Liver (tissue), 8 donors: ENCODE measurements at regions not wholly inside any gene's neighbourhood (a gene's known extent, or its start where the extent isn't known, plus 50 kb on each side); places are given as distances from the start of the nearest gene placed in this dataset.

Source experiments
- DNase-seq: peaks from one replicate; pipeline ENCODE4 v3.0.0-alpha.2; 2017; ENCODE audit warnings: low spot score
- H3K27ac ChIP-seq, 2 donors: one replicate each; pipeline ENCODE4 v1.7.0; 2013; ENCODE audit warnings: inconsistent platforms in 2 of 2, low read length in 2 of 2, control low read depth in 1 of 2, low read depth in 1 of 2, mild to moderate bottlenecking in 1 of 2
- H3K27me3 ChIP-seq, 4 donors: one replicate each; pipeline versions ENCODE4 v1.6.1 to v1.7.0; 2013; ENCODE audit warnings: low read length in 3 of 4, inconsistent platforms in 1 of 4, mild to moderate bottlenecking in 1 of 4, moderate library complexity in 1 of 4; ENCODE audit not compliant: control insufficient read depth in 4 of 4, insufficient read depth in 4 of 4
- H3K36me3 ChIP-seq, 4 donors: one replicate each; pipeline versions ENCODE4 v1.6.1 to v1.7.0; 2013; ENCODE audit warnings: low read length in 3 of 4, mild to moderate bottlenecking in 3 of 4, low read depth in 1 of 4, moderate library complexity in 1 of 4; ENCODE audit not compliant: control insufficient read depth in 4 of 4, insufficient read depth in 3 of 4
- H3K4me1 ChIP-seq, 4 donors: one replicate each; pipeline versions ENCODE4 v1.6.1 to v1.7.0; 2013; ENCODE audit warnings: low read length in 3 of 4, mild to moderate bottlenecking in 3 of 4, moderate library complexity in 1 of 4; ENCODE audit not compliant: control insufficient read depth in 4 of 4, insufficient read depth in 4 of 4
- H3K4me3 ChIP-seq, 3 donors: one replicate each; pipeline versions ENCODE4 v1.6.1 to v1.7.0; 2013; ENCODE audit warnings: low read length in 3 of 3, control low read depth in 1 of 3, low read depth in 1 of 3, mild to moderate bottlenecking in 1 of 3
- H3K9ac ChIP-seq, 2 donors: one replicate each; pipeline ENCODE4 v1.7.0; 2013; ENCODE audit warnings: low read length in 2 of 2, mild to moderate bottlenecking in 2 of 2, moderate library complexity in 2 of 2, control low read depth in 1 of 2, low read depth in 1 of 2
- H3K9me3 ChIP-seq, 4 donors: one replicate each; pipeline versions ENCODE4 v1.6.1 to v1.7.0; 2013; ENCODE audit warnings: low read length in 3 of 4; ENCODE audit not compliant: control insufficient read depth in 4 of 4
- EGR1 ChIP-seq, 2 donors: IDR thresholded peaks; 2 replicates each; pipeline ENCODE4 v1.6.1; 2016 to 2018; ENCODE audit warnings: antibody characterized with exemption in 2 of 2, low read depth in 2 of 2
- FOXA1 ChIP-seq: IDR thresholded peaks from 2 replicates; pipeline ENCODE4 v1.6.1; 2016; ENCODE audit warnings: antibody characterized with exemption
- FOXA2 ChIP-seq: IDR thresholded peaks from 2 replicates; pipeline ENCODE4 v1.6.1; 2016; ENCODE audit warnings: antibody characterized with exemption
- GABPA ChIP-seq, 2 donors: IDR thresholded peaks in 1 of 2; conservative IDR thresholded peaks in 1 of 2; 2 replicates each; pipeline ENCODE4 v1.6.1; 2016; ENCODE audit warnings: antibody characterized with exemption in 2 of 2, mild to moderate bottlenecking in 1 of 2, moderate library complexity in 1 of 2
- HNF4A ChIP-seq, 2 donors: conservative IDR thresholded peaks; 2 replicates each; pipeline ENCODE4 v1.6.1; 2016; ENCODE audit warnings: antibody characterized with exemption in 2 of 2, mild to moderate bottlenecking in 2 of 2
- HNF4G ChIP-seq: IDR thresholded peaks from 2 replicates; pipeline ENCODE4 v1.6.1; 2016; ENCODE audit warnings: antibody characterized with exemption
- JUND ChIP-seq, 2 donors: IDR thresholded peaks; 2 replicates each; pipeline ENCODE4 v1.6.1; 2016; ENCODE audit warnings: antibody characterized with exemption in 2 of 2
- NR2F2 ChIP-seq: IDR thresholded peaks from 2 replicates; pipeline ENCODE4 v1.6.1; 2016; ENCODE audit warnings: antibody characterized with exemption
- RAD21 ChIP-seq, 2 donors: IDR thresholded peaks; 2 replicates each; pipeline ENCODE4 v1.6.1; 2016; ENCODE audit warnings: antibody characterized with exemption in 2 of 2, mild to moderate bottlenecking in 2 of 2
- RXRA ChIP-seq, 2 donors: IDR thresholded peaks; 2 replicates each; pipeline ENCODE4 v1.6.1; 2017 to 2018; ENCODE audit warnings: antibody characterized with exemption in 2 of 2, mild to moderate bottlenecking in 1 of 2
- SP1 ChIP-seq: IDR thresholded peaks from 2 replicates; pipeline ENCODE4 v1.6.1; 2018; ENCODE audit warnings: antibody characterized with exemption, mild to moderate bottlenecking
- TAF1 ChIP-seq: conservative IDR thresholded peaks from 2 replicates; pipeline ENCODE4 v1.6.1; 2016; ENCODE audit warnings: antibody characterized with exemption, mild to moderate bottlenecking
- YY1 ChIP-seq: IDR thresholded peaks from 2 replicates; pipeline ENCODE4 v1.6.1; 2016; ENCODE audit warnings: antibody characterized with exemption, mild to moderate bottlenecking
- WGBS: extraction: QIAGEN DNeasy Blood & Tissue Kit; methylation state at CpG from one replicate; pipeline ENCODE4 v1.1.7; 2013; 5-methylcytosine and 5-hydroxymethylcytosine counted together
- TF ChIP-seq, protein P1 (sequence below): fragments of 150-350 bp; IDR thresholded peaks from 2 replicates; pipeline ENCODE4 v1.5.1; 2017; ENCODE audit warnings: improper control_type of control experiment, low read depth, low read length; ENCODE audit not compliant: missing input control
- TF ChIP-seq, protein P2 (sequence below): IDR thresholded peaks from 2 replicates; pipeline ENCODE4 v1.6.1; 2016; ENCODE audit warnings: antibody characterized with exemption
- TF ChIP-seq, protein P3 (sequence below): IDR thresholded peaks from 2 replicates; pipeline ENCODE4 v1.6.1; 2016; ENCODE audit warnings: antibody characterized with exemption
- TF ChIP-seq, protein P4 (sequence below): IDR thresholded peaks from 2 replicates; pipeline ENCODE4 v1.6.1; 2016; ENCODE audit warnings: antibody characterized with exemption, mild to moderate bottlenecking
- TF ChIP-seq, protein P5 (sequence below): IDR thresholded peaks from 2 replicates; pipeline ENCODE4 v1.6.1; 2016; ENCODE audit warnings: antibody characterized with exemption
- donor health status: healthy.
- donor health status: healthy.
- donor health status: healthy.
- donor health status: healthy.
- donor health status: healthy.

DNA sequence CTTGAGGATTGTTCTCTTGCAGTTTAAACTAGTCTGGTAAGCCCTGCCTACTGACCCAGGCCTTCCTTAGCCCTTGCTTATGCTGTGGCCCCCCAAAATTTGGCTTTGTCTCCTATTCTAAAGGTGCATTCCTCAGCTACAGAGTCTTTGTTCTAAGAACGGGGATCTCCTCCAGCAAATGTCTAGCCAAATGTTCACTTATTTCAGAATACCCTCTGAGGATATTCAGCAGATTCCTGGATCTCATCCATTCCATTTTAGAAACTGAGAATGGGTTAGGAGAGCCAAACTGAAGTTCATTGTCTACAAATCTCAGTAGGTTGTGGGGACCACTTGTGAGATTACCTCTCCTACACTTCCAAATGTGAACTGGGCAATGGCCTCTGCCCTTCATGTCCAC lies 164.2 kb upstream of the ARG1 start:
- Histone ChIP-seq H3K9me3 (no peaks in the 10 kb centered on the region), H3K9ac (no peak overlapping the region), H3K4me1 (no peaks in the 10 kb centered on the region), H3K27ac (no peak overlapping the region), H3K27me3 (no peaks in the 10 kb centered on the region), H3K4me3 (no peak overlapping the region), H3K36me3 (no peaks in the 10 kb centered on the region)
- DNase-seq: no peak
- 97% methylated on average over 1 of the region's 1 CpG for WGBS
- TF ChIP-seq, protein P1, sequence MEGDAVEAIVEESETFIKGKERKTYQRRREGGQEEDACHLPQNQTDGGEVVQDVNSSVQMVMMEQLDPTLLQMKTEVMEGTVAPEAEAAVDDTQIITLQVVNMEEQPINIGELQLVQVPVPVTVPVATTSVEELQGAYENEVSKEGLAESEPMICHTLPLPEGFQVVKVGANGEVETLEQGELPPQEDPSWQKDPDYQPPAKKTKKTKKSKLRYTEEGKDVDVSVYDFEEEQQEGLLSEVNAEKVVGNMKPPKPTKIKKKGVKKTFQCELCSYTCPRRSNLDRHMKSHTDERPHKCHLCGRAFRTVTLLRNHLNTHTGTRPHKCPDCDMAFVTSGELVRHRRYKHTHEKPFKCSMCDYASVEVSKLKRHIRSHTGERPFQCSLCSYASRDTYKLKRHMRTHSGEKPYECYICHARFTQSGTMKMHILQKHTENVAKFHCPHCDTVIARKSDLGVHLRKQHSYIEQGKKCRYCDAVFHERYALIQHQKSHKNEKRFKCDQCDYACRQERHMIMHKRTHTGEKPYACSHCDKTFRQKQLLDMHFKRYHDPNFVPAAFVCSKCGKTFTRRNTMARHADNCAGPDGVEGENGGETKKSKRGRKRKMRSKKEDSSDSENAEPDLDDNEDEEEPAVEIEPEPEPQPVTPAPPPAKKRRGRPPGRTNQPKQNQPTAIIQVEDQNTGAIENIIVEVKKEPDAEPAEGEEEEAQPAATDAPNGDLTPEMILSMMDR: no peak
- TF ChIP-seq FOXA1: no peak
- TF ChIP-seq EGR1 (IDR thresholded peaks at IDR 0.05; ENCODE audit: low read depth in 2 of 2): no peak
- TF ChIP-seq, protein P2, sequence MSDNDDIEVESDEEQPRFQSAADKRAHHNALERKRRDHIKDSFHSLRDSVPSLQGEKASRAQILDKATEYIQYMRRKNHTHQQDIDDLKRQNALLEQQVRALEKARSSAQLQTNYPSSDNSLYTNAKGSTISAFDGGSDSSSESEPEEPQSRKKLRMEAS: no peak
- TF ChIP-seq, protein P3, sequence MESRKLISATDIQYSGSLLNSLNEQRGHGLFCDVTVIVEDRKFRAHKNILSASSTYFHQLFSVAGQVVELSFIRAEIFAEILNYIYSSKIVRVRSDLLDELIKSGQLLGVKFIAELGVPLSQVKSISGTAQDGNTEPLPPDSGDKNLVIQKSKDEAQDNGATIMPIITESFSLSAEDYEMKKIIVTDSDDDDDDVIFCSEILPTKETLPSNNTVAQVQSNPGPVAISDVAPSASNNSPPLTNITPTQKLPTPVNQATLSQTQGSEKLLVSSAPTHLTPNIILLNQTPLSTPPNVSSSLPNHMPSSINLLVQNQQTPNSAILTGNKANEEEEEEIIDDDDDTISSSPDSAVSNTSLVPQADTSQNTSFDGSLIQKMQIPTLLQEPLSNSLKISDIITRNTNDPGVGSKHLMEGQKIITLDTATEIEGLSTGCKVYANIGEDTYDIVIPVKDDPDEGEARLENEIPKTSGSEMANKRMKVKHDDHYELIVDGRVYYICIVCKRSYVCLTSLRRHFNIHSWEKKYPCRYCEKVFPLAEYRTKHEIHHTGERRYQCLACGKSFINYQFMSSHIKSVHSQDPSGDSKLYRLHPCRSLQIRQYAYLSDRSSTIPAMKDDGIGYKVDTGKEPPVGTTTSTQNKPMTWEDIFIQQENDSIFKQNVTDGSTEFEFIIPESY: no peak
- TF ChIP-seq HNF4A (conservative IDR thresholded peaks at IDR 0.05): no peak
- no peak for TF ChIP-seq RAD21 (IDR thresholded peaks at IDR 0.05)
- TF ChIP-seq, protein P4, sequence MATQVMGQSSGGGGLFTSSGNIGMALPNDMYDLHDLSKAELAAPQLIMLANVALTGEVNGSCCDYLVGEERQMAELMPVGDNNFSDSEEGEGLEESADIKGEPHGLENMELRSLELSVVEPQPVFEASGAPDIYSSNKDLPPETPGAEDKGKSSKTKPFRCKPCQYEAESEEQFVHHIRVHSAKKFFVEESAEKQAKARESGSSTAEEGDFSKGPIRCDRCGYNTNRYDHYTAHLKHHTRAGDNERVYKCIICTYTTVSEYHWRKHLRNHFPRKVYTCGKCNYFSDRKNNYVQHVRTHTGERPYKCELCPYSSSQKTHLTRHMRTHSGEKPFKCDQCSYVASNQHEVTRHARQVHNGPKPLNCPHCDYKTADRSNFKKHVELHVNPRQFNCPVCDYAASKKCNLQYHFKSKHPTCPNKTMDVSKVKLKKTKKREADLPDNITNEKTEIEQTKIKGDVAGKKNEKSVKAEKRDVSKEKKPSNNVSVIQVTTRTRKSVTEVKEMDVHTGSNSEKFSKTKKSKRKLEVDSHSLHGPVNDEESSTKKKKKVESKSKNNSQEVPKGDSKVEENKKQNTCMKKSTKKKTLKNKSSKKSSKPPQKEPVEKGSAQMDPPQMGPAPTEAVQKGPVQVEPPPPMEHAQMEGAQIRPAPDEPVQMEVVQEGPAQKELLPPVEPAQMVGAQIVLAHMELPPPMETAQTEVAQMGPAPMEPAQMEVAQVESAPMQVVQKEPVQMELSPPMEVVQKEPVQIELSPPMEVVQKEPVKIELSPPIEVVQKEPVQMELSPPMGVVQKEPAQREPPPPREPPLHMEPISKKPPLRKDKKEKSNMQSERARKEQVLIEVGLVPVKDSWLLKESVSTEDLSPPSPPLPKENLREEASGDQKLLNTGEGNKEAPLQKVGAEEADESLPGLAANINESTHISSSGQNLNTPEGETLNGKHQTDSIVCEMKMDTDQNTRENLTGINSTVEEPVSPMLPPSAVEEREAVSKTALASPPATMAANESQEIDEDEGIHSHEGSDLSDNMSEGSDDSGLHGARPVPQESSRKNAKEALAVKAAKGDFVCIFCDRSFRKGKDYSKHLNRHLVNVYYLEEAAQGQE: no peak
- no peak for TF ChIP-seq YY1
- TF ChIP-seq SP1: no peak
- no peak for TF ChIP-seq FOXA2
- TF ChIP-seq, protein P5, sequence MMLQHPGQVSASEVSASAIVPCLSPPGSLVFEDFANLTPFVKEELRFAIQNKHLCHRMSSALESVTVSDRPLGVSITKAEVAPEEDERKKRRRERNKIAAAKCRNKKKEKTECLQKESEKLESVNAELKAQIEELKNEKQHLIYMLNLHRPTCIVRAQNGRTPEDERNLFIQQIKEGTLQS: no peak
- TF ChIP-seq JUND (IDR thresholded peaks at IDR 0.05): no peak
- TF ChIP-seq TAF1: no peak
- no peak for TF ChIP-seq NR2F2
- no peak for TF ChIP-seq HNF4G
- TF ChIP-seq GABPA (IDR thresholded peaks at IDR 0.05 in 1 of 2, conservative IDR thresholded peaks at IDR 0.05 in 1 of 2): no peak
- TF ChIP-seq RXRA (IDR thresholded peaks at IDR 0.05): no peak

DNA sequence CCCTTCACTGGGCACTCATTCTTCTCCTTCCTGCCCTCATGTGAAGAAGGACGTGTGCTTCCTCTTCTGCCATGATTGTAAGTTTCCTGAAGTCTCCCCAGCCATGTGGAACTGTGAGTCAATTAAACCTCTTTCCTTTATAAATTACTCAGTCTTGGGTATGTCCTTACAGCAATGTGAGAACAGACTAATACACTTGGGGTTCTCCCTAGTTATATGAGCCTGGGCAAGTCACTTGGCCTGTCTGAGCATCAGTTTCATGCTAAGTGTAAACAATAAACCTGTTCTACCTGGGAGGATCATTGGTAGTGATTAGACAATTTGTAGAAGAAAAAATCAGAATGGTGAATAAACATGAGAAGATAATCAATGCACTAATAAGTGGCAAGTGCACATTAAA lies 162.2 kb upstream of the ARG1 start:
- H3K4me3 ChIP-seq: no peak overlapping the region
- H3K4me1 ChIP-seq: no peaks in the 10 kb centered on the region
- no peaks in the 10 kb centered on the region for H3K9me3 ChIP-seq
- H3K36me3 ChIP-seq: no peaks in the 10 kb centered on the region
- no peak overlapping the region for H3K27ac ChIP-seq
- no peak for DNase-seq
- WGBS: 88% methylated on average over 1 of the region's 1 CpG
- H3K27me3 ChIP-seq: no peaks in the 10 kb centered on the region
- no peak overlapping the region for H3K9ac ChIP-seq
- no peak for TF ChIP-seq RXRA (IDR thresholded peaks at IDR 0.05)
- TF ChIP-seq HNF4G: no peak
- no peak for TF ChIP-seq EGR1 (IDR thresholded peaks at IDR 0.05; ENCODE audit: low read depth in 2 of 2)
- TF ChIP-seq YY1: no peak
- TF ChIP-seq, protein P5: no peak
- no peak for TF ChIP-seq SP1
- TF ChIP-seq FOXA2: no peak
- no peak for TF ChIP-seq JUND (IDR thresholded peaks at IDR 0.05)
- TF ChIP-seq, protein P3: no peak
- no peak for TF ChIP-seq HNF4A (conservative IDR thresholded peaks at IDR 0.05)
- TF ChIP-seq TAF1: no peak
- TF ChIP-seq, protein P4: no peak
